ENCODE measurements at regions not wholly inside any gene's neighbourhood (a gene's known extent, or its start where the extent isn't known, plus 50 kb on each side); places are given as distances from the start of the nearest gene placed in this dataset.

DNA sequence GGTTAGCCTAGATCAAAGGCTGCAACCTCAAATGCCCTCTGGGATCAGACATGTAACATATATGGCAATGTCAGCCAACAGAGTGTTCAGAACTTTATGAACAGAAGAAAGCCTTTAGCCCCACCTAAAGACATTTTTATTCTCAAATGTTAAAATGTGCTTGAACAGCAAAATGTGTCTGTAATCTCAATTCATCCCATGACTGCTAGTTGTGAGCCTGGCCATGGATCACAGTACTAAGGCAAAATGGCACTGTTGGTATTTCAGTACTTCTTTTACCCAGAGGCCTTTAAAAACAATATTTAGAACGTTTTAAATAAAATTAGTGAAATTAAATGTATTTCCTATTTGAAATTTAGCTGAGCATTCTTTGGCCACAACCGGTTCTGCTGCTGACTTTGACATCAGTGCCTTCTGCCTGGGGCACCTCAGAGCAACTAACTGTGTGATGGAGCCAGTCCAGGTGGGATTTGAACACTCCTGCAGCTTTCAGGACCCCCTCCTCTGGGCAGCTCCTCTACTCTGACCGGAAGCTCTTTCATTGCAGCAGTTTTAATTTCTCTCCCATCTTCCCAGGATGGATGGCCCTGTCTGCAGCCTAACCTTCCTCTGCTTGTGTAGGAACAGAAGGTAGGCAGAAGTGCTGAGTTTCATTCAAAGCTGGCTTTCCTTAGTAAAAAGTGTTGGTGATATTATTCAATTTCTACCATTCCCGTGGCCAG is 68.3 kb upstream of the NFIA start:
- no peak overlapping the region for H3K4me3 ChIP-seq (replicated peaks in 1 of 2; ENCODE audit: low read depth in 1 of 2, low read length in 2 of 2)
- no peaks in the 10 kb centered on the region for H3K9me2 ChIP-seq (ENCODE audit: insufficient read depth)
- intact Hi-C loops (cut with micrococcal nuclease): no loop called here
- H2AFZ ChIP-seq (ENCODE audit: low read depth, low read length, poor library complexity, severe bottlenecking): no peak overlapping the region
- ChIA-PET CTCF (no interaction called here), RAD21 (ENCODE audit: low non-redundant PET in 1 of 2, low total read pairs in 2 of 2, uncharacterized antibody in 2 of 2, unreplicated experiment in 2 of 2) (no interaction called here), POLR2A (no interaction called here)
- no peak overlapping the region for H3K9ac ChIP-seq (ENCODE audit: low read length)
- H4K20me1 ChIP-seq (ENCODE audit: insufficient read depth): no peaks in the 10 kb centered on the region
- TF ChIP-seq SP1 (IDR thresholded peaks at IDR 0.05; ENCODE audit: low read depth) (no peak), ZNF274 (IDR thresholded peaks at IDR 0.05; ENCODE audit: low read depth, low read length) (no peak)
- TF ChIP-seq, protein P1, sequence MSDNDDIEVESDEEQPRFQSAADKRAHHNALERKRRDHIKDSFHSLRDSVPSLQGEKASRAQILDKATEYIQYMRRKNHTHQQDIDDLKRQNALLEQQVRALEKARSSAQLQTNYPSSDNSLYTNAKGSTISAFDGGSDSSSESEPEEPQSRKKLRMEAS (IDR thresholded peaks at IDR 0.05): no peak
- DNase-seq (ENCODE audit: low read depth, low spot score) (no peak), ATAC-seq (no peak)
- peaks cover 16% of the 10 kb centered on the region; the same call in 1 of the 2 replicates for H3K27me3 ChIP-seq (ENCODE audit: insufficient read depth, low read length)
- no peaks in the 10 kb centered on the region for H3K79me2 ChIP-seq (ENCODE audit: insufficient read depth, low read length)
- H3K4me1 ChIP-seq (ENCODE audit: control insufficient read depth in 1 of 2, insufficient read depth in 2 of 2, low read length in 2 of 2): no peaks in the 10 kb centered on the region
- H3K4me2 ChIP-seq (ENCODE audit: low read length): no peak overlapping the region
- no TSS peak for BruUV-seq (replicated peaks)
- H3K9me3 ChIP-seq (ENCODE audit: control insufficient read depth in 1 of 2, insufficient read depth in 1 of 2, low read depth in 1 of 2, low read length in 2 of 2): no peaks in the 10 kb centered on the region
- no peaks in the 10 kb centered on the region for H3K36me3 ChIP-seq (ENCODE audit: control insufficient read depth in 1 of 2, insufficient read depth in 2 of 2, low read length in 2 of 2)
- H3K27ac ChIP-seq (ENCODE audit: low read depth, low read length): no peak overlapping the region

DNA sequence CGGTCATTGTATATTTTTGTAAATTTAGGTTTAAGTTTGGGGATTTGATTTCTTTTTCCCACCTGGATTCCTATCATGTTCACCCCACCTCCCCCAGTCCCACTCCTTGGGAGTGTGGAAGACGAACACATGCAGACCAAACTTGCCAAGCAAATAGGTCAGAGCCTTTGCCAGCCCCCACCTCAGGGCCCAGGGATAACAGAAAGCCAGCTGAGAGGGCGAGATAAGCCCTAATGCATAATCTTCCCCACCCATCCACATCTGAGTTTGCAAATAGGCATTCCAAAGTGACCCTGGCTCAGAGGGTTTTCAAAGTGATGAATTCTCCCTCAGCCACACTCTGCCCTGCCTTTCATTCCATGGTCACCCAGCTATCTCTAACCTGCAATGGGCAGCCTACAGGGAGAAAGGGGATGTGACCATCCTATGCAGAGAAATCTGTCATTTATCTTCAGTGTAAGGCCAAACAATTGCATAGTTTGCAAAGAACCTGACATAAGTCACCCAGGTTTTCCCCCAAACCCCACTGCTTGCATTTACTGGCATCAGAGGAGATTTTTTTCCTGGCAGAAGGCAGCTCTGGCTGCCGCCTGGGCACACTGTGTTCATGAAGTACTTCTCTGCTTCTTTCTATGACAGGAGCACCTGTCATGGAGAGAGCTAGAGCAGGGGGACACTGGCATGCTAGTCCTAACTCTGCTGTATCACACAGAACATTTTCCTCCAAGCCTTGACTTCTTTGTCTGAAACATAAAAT is 69.0 kb upstream of the NFIA start:
- Histone ChIP-seq H3K9me2 (ENCODE audit: insufficient read depth) (no peaks in the 10 kb centered on the region), H3K4me3 (replicated peaks in 1 of 2; ENCODE audit: low read depth in 1 of 2, low read length in 2 of 2) (no peak overlapping the region), H3K9ac (ENCODE audit: low read length) (no peak overlapping the region), H3K27ac (ENCODE audit: low read depth, low read length) (no peak overlapping the region), H3K4me1 (ENCODE audit: control insufficient read depth in 1 of 2, insufficient read depth in 2 of 2, low read length in 2 of 2) (no peaks in the 10 kb centered on the region), H3K9me3 (ENCODE audit: control insufficient read depth in 1 of 2, insufficient read depth in 1 of 2, low read depth in 1 of 2, low read length in 2 of 2) (no peaks in the 10 kb centered on the region), H2AFZ (ENCODE audit: low read depth, low read length, poor library complexity, severe bottlenecking) (no peak overlapping the region), H3K36me3 (ENCODE audit: control insufficient read depth in 1 of 2, insufficient read depth in 2 of 2, low read length in 2 of 2) (no peaks in the 10 kb centered on the region), H4K20me1 (ENCODE audit: insufficient read depth) (no peaks in the 10 kb centered on the region), H3K4me2 (ENCODE audit: low read length) (no peak overlapping the region), H3K27me3 (ENCODE audit: insufficient read depth, low read length) (peaks cover 16% of the 10 kb centered on the region; the same call in 1 of the 2 replicates), H3K79me2 (ENCODE audit: insufficient read depth, low read length) (no peaks in the 10 kb centered on the region)
- ChIA-PET RAD21 (ENCODE audit: low non-redundant PET in 1 of 2, low total read pairs in 2 of 2, uncharacterized antibody in 2 of 2, unreplicated experiment in 2 of 2) (no interaction called here), CTCF (no interaction called here), POLR2A (no interaction called here)
- DNase-seq (ENCODE audit: low read depth, low spot score) (no peak), ATAC-seq (no peak)
- BruUV-seq (replicated peaks): no TSS peak
- intact Hi-C loops (cut with micrococcal nuclease): no loop called here
- TF ChIP-seq EGR1 (IDR thresholded peaks at IDR 0.05; ENCODE audit: low read depth): no peak
- no peak for TF ChIP-seq ZFX (IDR thresholded peaks at IDR 0.05)
- no peak for TF ChIP-seq RAD21 (IDR thresholded peaks at IDR 0.05; ENCODE audit: low read depth)

All from HCT116 (cell line).